GM12891 (cell line): ENCODE measurements at regions not wholly inside any gene's neighbourhood (a gene's known extent, or its start where the extent isn't known, plus 50 kb on each side); places are given as distances from the start of the nearest gene placed in this dataset.

ENCODE experiments used
- DNase-seq: peaks from one replicate; pipeline ENCODE4 v3.0.0; 2011; ENCODE audit warnings: low spot score; ENCODE audit not compliant: insufficient read length
- FAIRE-seq: peaks from 2 replicates; lab custom pipeline; 2011; peaks lifted over from hg19 to GRCh38; lab: Jason Lieb, UNC
- PAX5 ChIP-seq: IDR thresholded peaks from 2 replicates; pipeline ENCODE4 v1.6.1; 2011; ENCODE audit warnings: low read length, moderate library complexity, mild to moderate bottlenecking; ENCODE audit not compliant: insufficient read depth, severe bottlenecking
- POLR2A ChIP-seq: IDR thresholded peaks from 2 replicates; pipeline ENCODE4 v1.6.1; 2011; ENCODE audit warnings: low read depth, low read length, control low read depth
- POLR2AphosphoS5 ChIP-seq: IDR thresholded peaks from 2 replicates; pipeline ENCODE4 v1.6.1; 2011; ENCODE audit warnings: low read depth, low read length, control low read depth
- POU2F2 ChIP-seq: IDR thresholded peaks from 2 replicates; pipeline ENCODE4 v1.6.1; 2011; ENCODE audit warnings: low read depth, mild to moderate bottlenecking, control low read depth, low read length, moderate library complexity
- SPI1 ChIP-seq: IDR thresholded peaks from 2 replicates; pipeline ENCODE4 v1.6.1; 2011; ENCODE audit warnings: low read depth, low read length, control low read depth
- TAF1 ChIP-seq: IDR thresholded peaks from 2 replicates; pipeline ENCODE4 v1.6.1; 2011; ENCODE audit warnings: low read depth, low read length, control low read depth

- TF ChIP-seq POLR2A, result no peak
- no peak for TF ChIP-seq POU2F2
- TF ChIP-seq SPI1, result no peak
- no peak for TF ChIP-seq PAX5
- TF ChIP-seq POLR2AphosphoS5, result no peak
- no peak for TF ChIP-seq TAF1
- no peak for DNase-seq
- no peak for FAIRE-seq
These were observed 50.1 kb downstream of the GCNT4 start for GRCh38 chr5:75002271-75002670.

- TF ChIP-seq POLR2AphosphoS5 (no peak), SPI1 (no peak), TAF1 (no peak), PAX5 (no peak), POU2F2 (no peak), POLR2A (no peak)
- DNase-seq (no peak), FAIRE-seq (no peak)
These were observed 56.4 kb downstream of the GCNT4 start for GRCh38 chr5:74995926-74996325.

GRCh38 chr5:74994826-74995225 is 57.5 kb downstream of the GCNT4 start:
- DNase-seq (no peak), FAIRE-seq (no peak)
- TF ChIP-seq TAF1 (no peak), POLR2A (no peak), POU2F2 (no peak), SPI1 (no peak), POLR2AphosphoS5 (no peak), PAX5 (no peak)

GRCh38 chr5:74993743-74994142 is 58.6 kb downstream of the GCNT4 start:
- no peak for FAIRE-seq
- no peak for TF ChIP-seq POU2F2
- TF ChIP-seq POLR2AphosphoS5, result no peak
- TF ChIP-seq POLR2A, result no peak
- TF ChIP-seq TAF1, result no peak
- TF ChIP-seq PAX5, result no peak
- no peak for TF ChIP-seq SPI1
- DNase-seq, result no peak

GRCh38 chr5:74992791-74993190 is 59.6 kb downstream of the GCNT4 start:
- FAIRE-seq (no peak), DNase-seq (no peak)
- TF ChIP-seq POLR2A (no peak), TAF1 (no peak), POLR2AphosphoS5 (no peak), POU2F2 (no peak), PAX5 (no peak), SPI1 (no peak)

- FAIRE-seq (no peak), DNase-seq (no peak)
- no peak for TF ChIP-seq POLR2AphosphoS5
- TF ChIP-seq PAX5, result no peak
- TF ChIP-seq TAF1, result no peak
- no peak for TF ChIP-seq POLR2A
These were observed 60.8 kb downstream of the GCNT4 start for GRCh38 chr5:74991522-74991921.

GRCh38 chr5:74990194-74990593 is 62.2 kb downstream of the GCNT4 start:
- DNase-seq, result no peak
- no peak for FAIRE-seq

GRCh38 chr5:74988273-74988983 is 63.9 kb downstream of the GCNT4 start:
- TF ChIP-seq POLR2AphosphoS5 (no peak), TAF1 (no peak), POU2F2 (no peak), POLR2A (no peak), PAX5 (no peak), SPI1 (no peak)
- no peak for FAIRE-seq

More at GRCh38 chr5:74990194-74990593, 62.2 kb downstream of the GCNT4 start:
- no peak for TF ChIP-seq SPI1
- TF ChIP-seq POLR2AphosphoS5, result no peak
- TF ChIP-seq TAF1, result no peak
- no peak for TF ChIP-seq POLR2A
- no peak for TF ChIP-seq POU2F2
- TF ChIP-seq PAX5, result no peak

GRCh38 chr5:74978345-74978744 is 74.0 kb downstream of the GCNT4 start:
- DNase-seq, result no peak
- FAIRE-seq, result no peak
- TF ChIP-seq POLR2AphosphoS5 (no peak), POLR2A (no peak), SPI1 (no peak), PAX5 (no peak), TAF1 (no peak), POU2F2 (no peak)

More at GRCh38 chr5:74988273-74988983, 63.9 kb downstream of the GCNT4 start:
- no peak for DNase-seq

GRCh38 chr5:74977471-74977870 is 74.9 kb downstream of the GCNT4 start:
- no peak for DNase-seq
- TF ChIP-seq PAX5, result no peak
- TF ChIP-seq POU2F2, result no peak
- no peak for TF ChIP-seq POLR2A
- no peak for FAIRE-seq

- no peak for DNase-seq
- no peak for FAIRE-seq
- TF ChIP-seq PAX5 (no peak), POLR2A (no peak), TAF1 (no peak), POLR2AphosphoS5 (no peak), SPI1 (no peak), POU2F2 (no peak)
These were observed 75.7 kb downstream of the GCNT4 start for GRCh38 chr5:74976651-74977050.
